GM18498 (cell line): ENCODE measurements at regions not wholly inside any gene's neighbourhood (a gene's known extent, or its start where the extent isn't known, plus 50 kb on each side); places are given as distances from the start of the nearest gene placed in this dataset.

ENCODE experiments used
- ATAC-seq: cut with Tn5 transposase; IDR thresholded peaks from one replicate; pipeline ENCODE4 v1.9.1; 2021; ENCODE audit warnings: mild to moderate bottlenecking, moderate library complexity; ENCODE audit not compliant: unreplicated experiment

DNA sequence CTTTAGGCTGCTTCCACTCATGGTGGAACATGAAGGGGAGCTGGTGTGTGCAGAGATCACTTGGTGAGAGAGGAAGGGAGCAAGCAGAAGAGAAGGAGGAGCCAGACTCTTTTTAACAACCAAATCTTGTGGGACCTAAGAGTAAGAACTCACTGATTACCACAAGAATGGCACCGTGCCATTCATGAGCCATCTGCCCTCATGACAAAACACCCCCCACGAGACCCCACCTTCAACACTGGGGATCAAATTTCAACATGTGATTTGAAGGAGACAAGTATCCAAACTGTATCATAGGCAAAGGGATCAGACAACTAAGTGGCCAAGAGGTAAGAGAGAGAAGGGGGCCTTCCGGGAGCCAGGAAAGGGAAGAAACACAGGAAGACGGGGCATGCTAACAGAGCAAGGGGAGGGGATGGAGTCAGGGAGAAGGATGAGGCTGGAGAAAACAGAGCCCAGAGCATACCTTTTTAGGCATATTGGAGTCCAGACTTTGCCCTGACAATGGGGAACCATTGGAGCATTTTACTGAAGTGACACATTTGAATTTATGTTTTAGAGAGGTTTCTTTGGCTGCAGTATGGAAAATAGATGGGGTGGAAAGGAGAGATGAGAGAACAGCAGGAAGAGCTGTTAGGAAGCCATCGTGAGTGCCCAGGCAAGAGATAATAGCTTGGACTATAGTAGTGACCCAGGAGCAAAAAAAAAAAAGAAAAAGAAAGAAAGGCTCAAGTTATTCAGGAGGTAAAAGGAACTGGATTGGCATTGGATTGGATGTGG lies 204.4 kb upstream of the NUDT4 start:
- ATAC-seq, result no peak

DNA sequence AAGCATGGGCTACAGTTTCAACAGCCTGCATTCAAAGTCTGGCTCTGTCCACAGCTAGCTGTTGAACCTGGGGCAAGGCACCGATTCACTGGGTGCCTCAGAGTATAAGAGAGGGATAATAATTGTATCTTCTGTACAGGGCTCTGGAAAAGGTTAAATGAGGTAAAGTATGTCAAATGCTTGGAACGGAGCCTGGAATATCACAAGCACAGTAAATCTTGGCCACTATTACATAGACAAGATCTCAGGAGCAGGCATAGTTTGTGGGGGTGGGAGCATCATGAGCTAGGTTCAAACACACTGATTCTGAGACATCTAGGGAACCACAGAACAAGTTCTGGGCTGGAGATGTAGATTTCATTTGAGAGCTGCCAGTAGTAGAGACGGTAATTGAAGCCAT lies 203.7 kb upstream of the NUDT4 start:
- ATAC-seq, result no peak

DNA sequence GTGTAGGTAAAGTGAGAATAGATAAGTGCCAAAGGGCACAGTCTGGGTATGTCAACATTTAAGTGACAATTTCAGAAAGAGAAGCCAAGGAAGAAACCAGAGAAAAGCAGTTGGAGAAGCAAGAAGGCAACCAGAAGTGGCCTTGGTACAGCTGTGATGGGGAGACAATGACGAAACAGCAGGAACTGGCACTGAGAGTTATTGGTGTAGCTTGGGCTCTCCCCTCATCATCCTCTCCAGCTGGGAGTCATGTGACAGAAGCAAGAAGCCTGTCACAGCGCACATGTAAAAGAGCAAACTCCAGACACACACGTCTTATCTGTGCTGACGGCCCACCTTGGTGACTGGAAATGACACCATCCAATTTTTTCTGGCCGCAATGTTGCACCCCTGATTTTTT lies 203.3 kb upstream of the NUDT4 start:
- no peak for ATAC-seq

DNA sequence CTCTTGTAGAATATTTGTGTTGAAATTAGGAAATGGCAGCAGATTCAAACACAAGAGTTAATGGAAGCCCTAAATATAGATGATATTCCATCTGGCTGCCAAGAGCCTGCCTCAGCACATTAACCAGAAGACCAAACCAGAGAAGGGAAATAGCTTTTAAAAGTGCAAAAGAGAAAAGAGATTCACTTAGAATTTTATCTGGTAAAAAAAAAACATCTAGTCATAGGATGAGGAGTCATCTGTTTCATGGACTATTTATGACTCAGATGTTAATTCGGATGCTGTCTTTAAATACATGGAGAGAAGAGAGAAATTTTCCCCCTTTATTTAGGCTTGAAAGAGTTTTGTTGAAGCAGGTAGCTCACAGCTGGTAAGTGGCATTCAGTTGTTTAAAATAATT lies 201.6 kb upstream of the NUDT4 start:
- no peak for ATAC-seq

DNA sequence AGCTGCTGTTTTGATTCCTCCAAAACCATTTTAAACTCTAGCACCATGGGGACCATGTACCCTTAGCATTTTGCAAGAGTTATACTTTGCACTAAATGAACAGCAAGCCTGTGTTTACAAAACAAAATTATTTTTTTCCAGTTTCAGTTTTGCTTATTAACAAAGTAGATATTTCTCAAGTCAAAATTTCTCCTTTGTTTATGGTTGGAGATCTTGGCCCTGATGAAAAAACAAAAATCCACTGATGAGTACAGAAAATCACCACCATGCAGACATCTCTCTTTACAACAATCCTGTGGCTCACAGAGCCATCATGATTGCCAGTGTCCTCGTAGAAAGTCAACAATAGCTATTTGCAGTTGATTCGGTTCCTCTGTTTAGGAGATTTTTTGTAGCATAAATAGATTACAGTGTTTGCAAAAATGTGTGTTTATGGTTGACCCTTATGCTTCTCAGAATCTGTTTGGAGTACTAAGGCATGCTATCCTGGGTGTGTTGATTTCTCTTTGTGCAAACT lies 201.1 kb upstream of the NUDT4 start:
- no peak for ATAC-seq

DNA sequence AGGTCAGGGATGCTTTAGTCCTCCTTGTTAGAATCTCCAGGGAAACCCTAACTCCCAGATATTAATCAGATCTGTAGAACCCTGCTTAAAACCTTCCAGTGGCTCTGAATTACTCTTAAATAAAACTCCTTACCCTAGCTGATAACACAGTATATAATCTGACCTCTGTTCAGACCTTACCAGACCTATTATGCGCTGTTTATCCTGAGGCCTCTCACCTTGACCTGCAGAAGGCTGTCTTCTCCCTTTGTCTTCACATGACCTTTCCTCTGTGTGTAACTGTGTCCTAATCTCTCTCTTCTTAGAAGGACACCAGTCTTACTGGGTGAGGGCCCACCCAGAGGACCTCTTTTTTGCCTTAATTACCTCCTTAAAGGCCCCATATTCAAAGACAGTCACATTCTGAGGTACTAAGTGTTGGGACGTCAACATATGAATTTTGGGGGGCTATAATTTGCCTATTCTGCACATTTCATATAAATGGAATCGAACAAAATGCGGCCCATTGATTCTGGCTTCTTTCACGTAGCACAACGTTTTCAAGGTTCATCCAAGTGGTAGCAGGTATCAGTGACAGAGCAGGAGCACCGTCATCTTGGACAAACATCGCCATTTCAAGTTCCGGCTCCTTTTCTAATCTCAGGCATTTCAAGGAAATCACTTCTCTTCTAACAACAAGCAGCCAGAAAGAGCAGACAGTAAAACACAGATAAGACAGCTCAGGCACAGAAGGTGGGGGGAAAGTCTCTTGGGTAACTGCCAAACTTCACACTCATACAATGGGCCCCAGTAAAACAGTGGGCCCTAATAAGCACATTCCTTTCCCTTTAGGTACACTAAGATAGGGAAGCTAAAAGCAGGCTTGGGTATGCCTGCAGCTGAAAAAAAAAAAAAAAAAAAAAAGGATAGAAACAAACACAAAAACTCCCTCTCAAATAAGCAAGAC lies 200.2 kb upstream of the NUDT4 start:
- no peak for ATAC-seq

DNA sequence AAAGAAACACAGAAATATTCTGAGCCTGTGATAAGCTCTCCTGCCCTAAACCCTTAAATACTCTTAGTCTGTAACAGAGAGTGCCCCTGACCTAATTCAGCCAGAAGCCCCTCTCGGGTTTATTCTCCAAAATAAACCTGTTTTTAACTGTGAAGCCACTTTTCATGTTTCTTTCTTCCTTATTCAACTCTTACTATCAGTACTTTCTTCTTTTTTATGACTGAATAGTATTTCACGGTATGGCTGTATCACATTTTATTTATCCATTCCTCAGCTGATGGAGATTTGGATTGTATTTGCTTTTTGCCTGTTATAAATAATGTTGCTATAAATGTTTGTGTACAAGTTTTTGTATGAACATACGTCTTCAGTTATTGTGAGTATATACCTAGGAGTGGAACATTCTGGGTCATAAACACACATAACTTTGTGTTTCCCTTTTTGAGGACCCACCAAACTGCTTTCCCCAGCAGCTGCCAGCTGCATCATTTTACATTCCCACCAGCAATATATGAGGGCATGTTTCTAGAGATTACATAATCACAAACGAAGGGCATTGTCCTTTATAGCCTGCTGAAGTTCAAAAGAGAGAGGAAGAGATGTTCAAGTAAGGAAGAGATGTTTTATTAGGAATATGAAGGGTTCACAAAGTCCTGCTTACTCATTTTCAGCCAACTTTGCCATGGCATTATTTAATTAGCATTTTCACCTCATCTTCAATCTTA lies 199.4 kb upstream of the NUDT4 start:
- ATAC-seq, result no peak

DNA sequence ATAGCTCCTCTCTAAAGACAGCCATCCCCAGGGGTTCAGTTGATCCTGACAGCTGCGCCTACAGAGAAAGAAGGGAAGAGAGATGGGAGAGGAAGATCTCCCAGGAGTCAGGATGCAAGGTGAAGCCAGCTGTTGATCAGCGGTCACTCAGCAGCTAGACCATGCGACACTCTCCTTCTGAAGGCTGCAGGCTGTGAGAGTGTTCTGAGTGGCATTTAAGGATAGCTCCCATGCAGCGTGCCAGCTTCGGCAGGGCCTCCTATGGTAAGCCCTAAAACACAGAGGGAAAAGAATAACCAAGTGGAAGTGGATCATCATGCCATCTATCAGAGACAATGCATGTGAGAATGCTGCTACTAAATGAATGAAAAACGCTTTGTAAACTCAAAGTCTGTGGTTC lies 197.9 kb upstream of the NUDT4 start:
- ATAC-seq, result no peak

DNA sequence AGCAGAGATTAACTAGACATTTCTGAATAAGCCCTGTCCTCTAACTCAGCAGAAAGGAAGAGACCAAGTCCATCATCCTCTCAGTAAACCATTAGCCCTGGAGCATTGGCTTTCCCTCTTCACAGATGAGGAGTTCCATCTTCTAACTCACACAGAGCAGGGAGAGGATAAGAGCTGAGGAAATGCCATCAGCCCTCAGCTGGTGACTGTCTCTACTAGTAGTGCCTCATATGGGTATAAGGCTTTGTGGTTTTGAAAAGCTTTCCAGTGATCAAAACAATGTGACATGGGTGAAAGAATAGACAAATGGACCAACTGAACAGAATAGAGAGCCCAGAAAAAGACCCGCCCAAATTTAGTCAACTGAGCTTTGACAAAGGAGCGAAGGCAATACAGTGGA lies 197.2 kb upstream of the NUDT4 start:
- no peak for ATAC-seq

DNA sequence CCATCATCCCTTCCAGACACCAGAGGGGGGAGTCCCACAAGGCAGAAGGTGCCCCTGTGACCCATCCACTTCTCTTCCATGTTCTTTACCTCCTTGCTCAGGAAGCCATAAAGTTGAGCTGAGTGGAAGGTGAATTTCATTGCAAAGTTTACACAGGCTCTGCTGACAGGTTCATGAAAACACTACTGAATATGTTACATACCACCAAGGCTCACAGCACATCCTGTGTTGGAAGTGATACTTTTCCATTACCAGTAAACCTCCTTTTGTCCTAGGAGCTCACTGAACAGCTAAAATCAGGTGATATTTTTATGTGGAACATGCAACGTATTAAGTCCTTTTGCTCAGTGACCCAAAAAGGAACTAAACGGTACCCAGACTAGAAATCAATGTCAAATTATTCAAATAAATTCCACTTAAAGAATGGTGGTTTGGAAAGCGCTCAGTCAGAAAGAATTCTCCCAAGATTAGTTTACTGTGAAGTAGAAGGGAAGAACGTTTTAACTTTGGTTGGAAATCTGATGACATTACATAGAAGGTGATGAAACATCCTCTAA lies 196.2 kb upstream of the NUDT4 start:
- no peak for ATAC-seq

DNA sequence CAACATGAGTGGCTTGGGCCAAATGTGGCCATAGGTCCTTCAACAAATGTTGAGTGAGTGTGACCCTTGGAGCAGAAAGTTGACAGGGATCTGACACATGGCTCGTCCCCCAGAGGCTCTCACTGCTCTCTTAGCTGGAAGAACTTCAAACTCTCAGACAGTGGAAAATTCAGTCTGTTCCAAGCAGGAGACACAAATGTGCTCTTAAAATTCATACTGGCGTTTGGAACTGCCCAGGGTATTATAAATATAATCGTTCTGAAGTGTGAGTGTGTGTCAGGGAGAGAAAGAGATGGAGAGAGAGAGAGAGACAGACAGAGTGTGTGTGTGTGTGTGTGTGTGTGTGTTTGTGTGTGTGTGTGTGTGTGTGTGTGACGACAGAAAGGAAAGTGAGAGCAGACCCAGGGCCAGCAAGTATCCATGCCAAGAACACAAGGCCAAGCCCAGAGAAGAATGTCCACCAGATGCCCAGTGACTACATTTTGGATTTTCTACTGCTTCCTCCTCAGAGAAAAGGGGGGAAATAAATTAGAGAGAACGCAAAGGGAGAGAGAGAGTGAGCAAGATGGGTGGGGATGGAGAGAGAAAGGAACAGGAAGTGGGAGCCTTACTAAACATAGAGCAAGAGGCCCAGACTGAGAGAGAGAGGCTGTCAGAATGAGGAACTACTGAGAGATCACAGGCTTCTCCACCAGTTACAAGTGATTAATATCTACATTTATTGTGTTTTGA lies 193.6 kb upstream of the NUDT4 start:
- peak; percentile 84 for ATAC-seq

DNA sequence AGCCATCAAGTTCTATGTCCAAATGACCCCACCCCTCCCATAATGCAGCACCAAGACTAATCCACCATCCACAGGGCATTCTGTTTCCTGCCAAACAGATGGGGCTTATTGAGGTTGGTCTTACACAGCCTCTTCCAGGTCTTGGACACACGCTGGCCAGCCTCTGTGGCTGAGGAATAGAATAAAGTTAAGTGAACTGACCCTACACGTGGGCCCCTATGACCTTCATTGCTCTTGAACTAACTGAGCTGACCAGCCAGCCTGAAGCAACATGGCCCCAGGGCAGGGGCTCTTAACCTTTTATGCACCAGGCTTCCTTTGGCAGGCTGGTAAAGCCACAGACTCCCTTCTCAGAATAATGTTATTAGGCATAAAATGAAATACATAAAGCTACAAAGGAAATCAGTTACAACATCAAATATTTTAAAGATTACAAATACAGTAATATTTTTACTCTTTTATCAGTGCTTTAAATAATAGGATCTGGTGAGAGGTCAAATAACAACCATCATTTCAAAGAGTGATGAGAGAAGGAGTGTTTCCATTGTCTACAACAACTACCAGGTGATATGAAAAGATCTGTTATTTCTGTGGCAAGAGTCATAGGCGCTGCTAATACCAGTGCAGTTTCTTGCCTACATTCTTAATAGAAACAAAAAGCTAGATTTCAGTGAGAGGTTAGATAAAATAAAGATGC lies 192.9 kb upstream of the NUDT4 start:
- peak; percentile 38 for ATAC-seq

DNA sequence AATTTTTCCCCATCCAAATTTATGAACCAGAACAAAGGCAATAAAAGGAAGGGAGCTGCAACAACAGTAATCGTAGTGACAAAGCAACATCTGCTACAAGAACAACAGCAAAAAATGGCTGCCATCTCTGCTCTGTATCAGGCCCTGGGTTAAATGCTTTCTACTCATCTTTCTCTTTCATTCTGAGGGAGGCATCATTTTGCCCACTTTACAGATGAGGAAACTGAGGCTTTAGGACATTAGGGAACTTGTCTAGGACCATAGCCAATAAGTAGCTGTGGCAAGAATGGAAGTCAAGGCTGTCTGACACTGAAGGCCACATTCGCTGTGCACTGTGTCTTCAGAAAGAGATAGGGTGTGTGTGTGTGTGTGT lies 192.4 kb upstream of the NUDT4 start:
- ATAC-seq, result no peak

DNA sequence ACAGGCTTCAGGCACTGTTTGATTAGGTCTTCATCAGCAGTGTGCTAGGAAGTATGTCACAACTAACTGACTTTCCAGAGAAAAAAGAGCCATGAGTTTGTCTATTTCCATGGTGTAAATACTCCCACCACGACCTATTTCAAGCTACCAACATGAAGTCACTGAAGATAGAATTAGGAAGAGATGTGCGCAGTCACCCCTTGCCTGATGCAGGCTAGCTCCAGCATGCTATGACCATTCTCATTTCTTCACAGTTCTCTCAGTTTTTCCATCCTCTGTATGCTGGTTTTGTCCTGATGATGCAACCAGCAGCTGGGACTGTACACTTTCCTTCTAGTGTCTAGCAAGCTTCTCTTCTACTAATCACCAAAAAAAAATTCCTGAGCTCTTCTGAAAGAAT lies 191.6 kb upstream of the NUDT4 start:
- ATAC-seq, result no peak

DNA sequence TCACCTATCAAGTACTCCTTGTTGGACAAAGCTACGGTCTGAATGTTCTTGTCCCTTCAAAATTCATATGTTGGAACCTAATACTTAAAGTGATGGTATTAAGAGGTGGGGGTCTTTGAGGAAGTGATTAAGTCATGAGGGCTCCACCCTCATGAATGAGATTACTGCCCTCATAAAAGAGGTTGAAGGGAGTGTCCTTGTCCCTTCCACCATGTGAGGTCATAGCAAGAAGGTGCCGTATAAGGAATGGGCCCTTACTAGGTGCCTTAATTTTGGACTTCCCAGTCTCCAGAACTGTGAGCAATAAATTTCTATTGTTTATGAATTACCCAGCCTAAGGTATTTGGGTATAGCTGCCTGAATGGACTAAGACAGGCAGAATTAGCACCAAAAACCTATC lies 191.1 kb upstream of the NUDT4 start:
- no peak for ATAC-seq

DNA sequence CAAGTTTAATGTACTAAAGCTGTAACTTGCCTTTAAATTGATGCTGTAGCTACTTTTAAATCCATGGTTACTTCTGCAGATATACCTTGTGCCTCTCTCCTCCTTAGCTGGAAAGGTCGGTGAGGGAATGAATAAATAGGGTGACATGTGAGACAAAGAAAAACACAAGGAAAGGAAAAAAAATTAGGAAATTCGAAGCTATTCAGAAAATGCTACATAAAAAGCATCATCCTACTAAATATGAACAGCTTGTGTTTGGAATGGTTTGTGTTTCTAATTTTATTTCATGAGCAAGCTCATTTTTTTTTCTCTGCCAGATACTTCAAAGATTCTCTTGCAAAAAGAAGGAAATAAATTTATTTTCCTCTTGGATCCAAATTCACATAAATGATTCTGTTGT lies 186.3 kb upstream of the NUDT4 start:
- ATAC-seq, result no peak

DNA sequence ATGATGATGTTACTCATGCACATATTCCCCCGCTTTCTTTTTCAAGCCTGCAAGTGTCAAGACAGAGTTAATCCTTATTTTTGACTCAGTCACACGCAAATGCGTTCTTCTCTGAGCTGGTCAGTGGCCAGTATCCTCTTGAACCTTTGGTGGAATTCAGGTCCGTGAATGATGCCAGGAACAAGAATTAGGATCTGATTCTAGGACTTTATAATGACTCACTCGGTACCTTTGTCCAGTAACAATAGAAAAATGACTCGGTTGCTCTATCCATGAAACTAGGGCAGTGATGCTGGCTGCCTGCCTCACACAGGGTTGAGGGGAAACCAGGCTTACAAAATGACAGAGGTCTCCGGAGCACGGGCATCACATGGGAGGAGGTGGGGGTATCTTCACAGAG lies 185.8 kb upstream of the NUDT4 start:
- ATAC-seq, result no peak

DNA sequence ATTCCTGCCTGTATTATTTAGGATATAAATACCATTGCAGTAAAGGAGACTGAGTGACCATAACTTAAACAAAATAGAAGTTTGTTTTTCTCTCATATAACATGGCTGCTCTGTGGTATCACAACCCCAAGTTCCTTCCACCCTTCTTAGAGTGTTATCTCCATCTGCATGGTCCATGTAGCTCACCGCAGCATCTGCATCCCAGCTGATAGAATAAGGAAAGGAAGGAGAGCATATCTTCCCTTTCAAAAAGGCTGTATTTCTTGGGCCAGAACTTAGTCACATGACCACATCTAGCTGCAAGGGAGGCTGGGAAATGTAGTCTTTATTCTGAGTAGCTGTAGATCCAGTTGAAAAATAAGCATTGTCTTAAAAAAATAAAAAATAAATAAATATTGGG lies 184.8 kb upstream of the NUDT4 start:
- no peak for ATAC-seq

DNA sequence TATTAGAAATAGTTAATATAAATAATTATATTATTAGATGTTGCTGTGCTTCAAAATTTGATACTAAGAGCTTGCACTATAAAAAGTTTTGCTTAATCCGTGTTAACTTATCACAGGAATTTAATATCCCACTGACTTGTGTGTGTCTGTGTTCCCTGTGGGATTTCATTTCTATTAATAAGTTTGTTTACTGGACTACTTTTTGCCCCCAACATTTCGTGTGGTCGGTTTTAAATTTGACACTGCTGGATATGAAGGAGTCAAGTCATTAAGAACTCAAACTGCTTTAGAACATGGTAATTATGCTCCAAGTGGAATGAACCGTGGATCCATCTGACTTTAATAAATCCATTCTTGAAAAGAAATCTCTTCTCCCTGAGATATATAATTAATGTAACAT lies 182.2 kb upstream of the NUDT4 start:
- no peak for ATAC-seq

DNA sequence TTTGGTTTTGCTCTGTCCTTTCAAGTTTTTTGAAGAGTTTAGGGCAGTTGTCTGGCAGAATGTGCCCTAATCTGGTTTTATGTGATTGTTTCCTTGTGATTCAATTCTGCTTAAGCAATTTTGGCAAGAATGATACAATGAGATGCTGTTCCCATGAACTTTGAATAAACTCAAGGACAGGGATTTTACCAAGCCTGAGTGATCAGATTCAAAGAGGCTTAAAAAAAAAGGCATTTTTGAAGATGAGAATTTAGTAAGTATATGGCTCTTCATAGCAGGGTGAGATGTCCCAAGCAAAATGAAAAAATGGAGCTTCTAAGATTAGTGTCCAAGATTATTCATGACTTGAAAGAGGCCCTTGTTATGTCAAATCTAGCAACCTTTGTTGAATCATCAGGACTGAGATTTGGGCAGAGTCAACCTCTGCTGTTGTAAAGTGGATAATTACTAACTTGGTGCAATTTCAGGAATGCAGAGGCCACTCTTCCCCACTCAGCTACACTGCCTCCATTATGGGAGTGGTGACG lies 180.6 kb upstream of the NUDT4 start:
- ATAC-seq, result no peak
